ENCODE measurements at regions not wholly inside any gene's neighbourhood (a gene's known extent, or its start where the extent isn't known, plus 50 kb on each side); places are given as distances from the start of the nearest gene placed in this dataset.

DNA sequence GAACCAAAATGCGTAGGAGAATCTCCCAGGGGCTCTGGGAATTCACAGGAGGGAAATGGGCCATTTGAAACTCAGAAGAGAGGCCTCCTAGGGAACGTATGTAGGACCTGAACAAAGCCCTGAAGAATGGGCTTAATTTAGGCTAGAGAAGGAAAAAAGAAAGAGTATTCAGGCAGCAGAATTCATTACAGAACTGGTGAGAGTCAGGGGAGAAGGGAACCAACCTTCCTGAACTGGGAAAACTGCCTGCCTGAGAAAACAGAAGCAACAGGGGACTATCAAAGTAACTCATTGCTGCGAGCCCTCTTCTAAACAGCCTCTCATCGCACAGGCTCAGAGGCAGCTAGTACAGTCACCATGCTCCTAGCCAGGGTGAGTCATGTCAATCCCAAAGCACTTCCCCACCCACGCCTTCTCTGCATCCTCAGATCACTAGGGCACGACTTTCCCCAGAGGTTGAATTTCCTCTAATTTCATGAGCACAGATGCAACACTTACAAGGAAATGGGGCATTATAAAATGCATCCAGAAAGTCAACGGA lies 98.1 kb downstream of the ADSS2 start:
- no peak for DNase-seq

DNA sequence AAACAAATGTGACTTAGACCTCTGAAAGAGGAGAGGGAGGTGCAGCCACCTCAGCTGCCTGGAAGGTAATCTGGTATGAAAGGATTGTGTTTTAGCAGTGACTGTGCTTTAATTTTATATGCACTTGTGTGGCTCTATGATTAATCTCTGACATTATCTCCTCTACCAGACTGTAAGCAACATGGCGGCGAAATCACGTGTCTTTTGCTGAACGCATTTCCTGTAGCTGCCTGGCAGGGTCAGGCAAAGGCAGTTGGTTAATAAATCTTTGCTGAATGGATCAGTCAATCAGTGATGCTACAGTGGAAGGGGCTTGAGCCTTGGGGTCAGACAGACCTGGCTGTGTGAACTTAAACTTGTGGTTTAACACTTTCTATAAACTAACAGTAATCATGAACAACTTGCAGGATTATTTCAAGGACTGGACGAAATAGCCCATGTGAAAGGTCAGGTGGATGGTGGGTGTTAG lies 96.9 kb downstream of the ADSS2 start:
- DNase-seq, result no peak

DNA sequence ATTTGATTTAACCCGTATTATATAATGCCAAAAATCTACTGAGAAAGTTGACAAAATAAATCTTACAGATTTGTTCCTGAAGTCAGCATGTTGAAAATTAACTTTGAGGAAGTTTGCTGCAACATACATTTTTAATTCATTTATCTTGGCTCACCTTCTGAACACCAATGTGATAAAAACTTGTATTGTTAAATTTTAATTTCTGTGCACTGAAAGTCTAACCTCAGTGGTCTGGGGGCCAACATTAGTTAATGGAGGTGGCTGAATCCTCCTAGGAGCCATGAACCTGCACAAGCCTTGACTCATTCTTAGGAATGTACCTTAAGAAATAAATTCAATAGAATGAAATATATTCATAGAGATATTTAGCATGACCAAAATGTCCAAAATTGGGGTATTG lies 95.3 kb downstream of the ADSS2 start:
- DNase-seq, result no peak

Measured in NCI-H82 (cell line).